K562 (cell line): ENCODE measurements at regions not wholly inside any gene's neighbourhood (a gene's known extent, or its start where the extent isn't known, plus 50 kb on each side); places are given as distances from the start of the nearest gene placed in this dataset.

Source experiments
- ATAC-seq: fragments of 200-7000 bp; cut with Tn5 transposase; 3 replicates; pipeline ENCODE4 v1.9.1; 2020; ENCODE audit warnings: moderate library complexity
- BruUV-seq: library from RNA; stranded (reverse); fragments of 400-500 nt; replicated peaks from 2 replicates; lab custom pipeline; 2021; lab: Mats Ljungman, UMichigan
- CTCF ChIA-PET: fragments of 300-600 bp; formaldehyde crosslinking; extraction: SDS; loops from one replicate; lab custom pipeline; 2021; ENCODE audit warnings: low intra/inter-chr PET ratio; lab: Yijun Ruan, JAX
- POLR2A ChIA-PET: fragments of 300-600, 350-650 bp; sonication (Branson Sonifier 250); formaldehyde crosslinking; extraction: SDS; loops from one replicate; lab custom pipeline; 2021; ENCODE audit warnings: antibody characterized with exemption, inconsistent platforms; lab: Yijun Ruan, JAX
- DNase-seq, 4 experiments: peaks; one replicate each; pipeline versions ENCODE4 v3.0.0 to v3.0.0-alpha.2; 2011 to 2018; ENCODE audit warnings: low spot score in 3 of 4, mixed read lengths in 3 of 4; ENCODE audit errors: extremely low read depth in 1 of 4
- FAIRE-seq: peaks from 2 replicates; lab custom pipeline; 2011; peaks lifted over from hg19 to GRCh38; lab: Jason Lieb, UNC
- H2AFZ ChIP-seq: 2 replicates; pipeline ENCODE4 v1.6.0; 2011; ENCODE audit warnings: low read depth, low read length, control low read depth, inconsistent platforms
- H3K27ac ChIP-seq: fragments of 200-600 bp; 3 replicates; pipeline ENCODE4 v1.8.0; 2011; ENCODE audit warnings: low read depth, mild to moderate bottlenecking, control low read depth, inconsistent platforms, low read length, moderate library complexity, mixed read lengths; ENCODE audit errors: extremely low read depth
- H3K27me3 ChIP-seq, 2 experiments: fragments of 300-600 bp in 1 of 2; 2 replicates in 1 of 2; 3 replicates in 1 of 2; pipeline versions ENCODE4 v1.6.0 to v1.8.0; 2011; ENCODE audit warnings: inconsistent platforms in 2 of 2, low read length in 2 of 2, mild to moderate bottlenecking in 1 of 2, mixed read lengths in 1 of 2, moderate library complexity in 1 of 2; ENCODE audit not compliant: control insufficient read depth in 2 of 2, insufficient read depth in 2 of 2
- H3K36me3 ChIP-seq: fragments of 300-600 bp; 3 replicates; pipeline ENCODE4 v1.8.0; 2011; ENCODE audit warnings: mild to moderate bottlenecking, low read length, inconsistent platforms; ENCODE audit not compliant: control insufficient read depth, insufficient read depth
- H3K4me1 ChIP-seq, 2 experiments: fragments of 200-600 bp in 1 of 2; replicated peaks in 1 of 2; 2 replicates in 1 of 2; 3 replicates in 1 of 2; pipeline versions ENCODE4 v1.5.1 to v1.8.0; 2011; ENCODE audit warnings: inconsistent platforms in 2 of 2, low read length in 2 of 2, mild to moderate bottlenecking in 1 of 2, mixed read lengths in 1 of 2, moderate library complexity in 1 of 2; ENCODE audit not compliant: control insufficient read depth in 2 of 2, insufficient read depth in 2 of 2
- H3K4me2 ChIP-seq: 2 replicates; pipeline ENCODE4 v1.6.1; 2011; ENCODE audit warnings: low read length, control low read depth, inconsistent platforms, mixed read lengths; ENCODE audit not compliant: insufficient read depth
- H3K4me3 ChIP-seq: fragments of 200-600 bp; sonication (generic), shearing (Covaris generic); 2 replicates; pipeline ENCODE4 v1.5.1; 2016; ENCODE audit warnings: control low read depth, inconsistent platforms
- H3K79me2 ChIP-seq: fragments of 200-600 bp; 3 replicates; pipeline ENCODE4 v1.8.0; 2011; ENCODE audit warnings: low read length, inconsistent platforms; ENCODE audit not compliant: control insufficient read depth, insufficient read depth
- H3K9ac ChIP-seq, 2 experiments: 2 replicates each; pipeline versions ENCODE4 v1.6.0 to v1.6.1; 2011; ENCODE audit warnings: low read depth in 2 of 2, low read length in 2 of 2, control low read depth in 1 of 2, inconsistent platforms in 1 of 2, mild to moderate bottlenecking in 1 of 2, mixed read lengths in 1 of 2; ENCODE audit not compliant: insufficient read depth in 1 of 2
- H3K9me1 ChIP-seq: one replicate; pipeline ENCODE4 v1.6.0; 2011; ENCODE audit warnings: inconsistent platforms, mild to moderate bottlenecking, low read length, moderate library complexity; ENCODE audit not compliant: control insufficient read depth, insufficient read depth
- H3K9me3 ChIP-seq: replicated peaks from 2 replicates; pipeline ENCODE4 v1.5.1; 2011; ENCODE audit warnings: low read depth, low read length, inconsistent platforms; ENCODE audit not compliant: control insufficient read depth, insufficient read depth
- H4K20me1 ChIP-seq: replicated peaks from 2 replicates; pipeline ENCODE4 v1.6.1; 2011; ENCODE audit warnings: low read length, inconsistent platforms, mixed read lengths; ENCODE audit not compliant: control insufficient read depth, insufficient read depth
- ELF1 ChIP-seq: fragments of 200-800 bp; sonication (Bioruptor generic); IDR thresholded peaks from 2 replicates; pipeline ENCODE4 v1.6.1; 2016; ENCODE audit warnings: missing genetic modification characterization, missing compliant biosample characterization
- MITF ChIP-seq: IDR thresholded peaks from 2 replicates; pipeline ENCODE4 v1.6.1; 2014; ENCODE audit warnings: antibody characterized with exemption
- NRF1 ChIP-seq, 2 experiments: fragments of 450-650 bp; IDR thresholded peaks in 1 of 2; conservative IDR thresholded peaks in 1 of 2; 2 replicates each; pipeline ENCODE4 v1.6.1; 2014; ENCODE audit warnings: mild to moderate bottlenecking in 2 of 2
- PML ChIP-seq: IDR thresholded peaks from 2 replicates; pipeline ENCODE4 v1.6.1; 2012; ENCODE audit warnings: low read length, inconsistent platforms
- SIN3B ChIP-seq: fragments of 450-650 bp; IDR thresholded peaks from 2 replicates; pipeline ENCODE4 v1.6.1; 2017; ENCODE audit warnings: low read depth, mild to moderate bottlenecking, moderate library complexity
- STAT5B ChIP-seq: fragments of 250-450 bp; sonication (Bioruptor Pico); IDR thresholded peaks from 2 replicates; pipeline ENCODE4 v1.8.0; 2021; ENCODE audit warnings: mild to moderate bottlenecking, inconsistent platforms
- TRIM28 ChIP-seq: fragments of 450-650 bp; IDR thresholded peaks from 2 replicates; pipeline ENCODE4 v1.6.1; 2017
- ZNF143 ChIP-seq: sonication (generic); formaldehyde crosslinking; IDR thresholded peaks from 2 replicates; pipeline ENCODE4 v1.9.0; 2022; ENCODE audit warnings: mild to moderate bottlenecking, missing genetic modification reagents
- ZNF217 ChIP-seq: sonication (generic); formaldehyde crosslinking; IDR thresholded peaks from 2 replicates; pipeline ENCODE4 v1.8.0; 2022; ENCODE audit warnings: mild to moderate bottlenecking, missing genetic modification reagents
- ZNF778 ChIP-seq: fragments of 450-650 bp; formaldehyde crosslinking; IDR thresholded peaks from 2 replicates; pipeline ENCODE4 v1.4.0; 2020; ENCODE audit warnings: mild to moderate bottlenecking, moderate library complexity
- WGBS: fragments of 100-300 bp; shearing (Covaris generic); methylation state at CpG from one replicate; pipeline ENCODE4 v1.1.6; 2016; ENCODE audit warnings: low coverage, mixed read lengths; ENCODE audit not compliant: insufficient coverage; ENCODE audit errors: missing lambda C conversion rate; 5-methylcytosine and 5-hydroxymethylcytosine counted together
- in situ Hi-C: fragments of 300-500 bp; cut with MboI; formaldehyde crosslinking; loops from 4 replicates; pipeline ENCODE4 v1.15.0; 2018; ENCODE audit warnings: inconsistent platforms, mixed read lengths
- intact Hi-C: fragments of 100-400 bp; cut with micrococcal nuclease; formaldehyde crosslinking; loops from 2 replicates; pipeline ENCODE4 v1.14.2; 2022

- Histone ChIP-seq H3K9ac (no peak overlapping the region), H3K9me3 (no peaks in the 10 kb centered on the region), H2AFZ (no peak overlapping the region), H3K27ac (no peak overlapping the region), H3K4me3 (no peak overlapping the region), H3K79me2 (no peaks in the 10 kb centered on the region), H4K20me1 (no peaks in the 10 kb centered on the region), H3K36me3 (no peaks in the 10 kb centered on the region), H3K9me1 (no peaks in the 10 kb centered on the region), H3K4me1 (no peaks in the 10 kb centered on the region), H3K27me3 (no peaks in the 10 kb centered on the region), H3K4me2 (no peak overlapping the region)
- ChIA-PET POLR2A (no interaction called here), CTCF (no interaction called here)
- TF ChIP-seq PML, result no peak
- TF ChIP-seq ZNF217, result no peak
- no peak for TF ChIP-seq ELF1 (tag)
- no peak for TF ChIP-seq ZNF143
- TF ChIP-seq TRIM28, result no peak
- TF ChIP-seq NRF1 (conservative IDR thresholded peaks at IDR 0.05 in 1 of 2, IDR thresholded peaks at IDR 0.05 in 1 of 2), result no peak
- TF ChIP-seq ZNF778 (CRISPR knock-in tag), result no peak
- no peak for TF ChIP-seq MITF
- no peak for TF ChIP-seq SIN3B
- TF ChIP-seq STAT5B (CRISPR knock-in tag), result no peak
- no peak for ATAC-seq
- no TSS peak for BruUV-seq
- intact Hi-C loops (no loop called here), in situ Hi-C loops (no loop called here)
- no peak for DNase-seq
- no peak for FAIRE-seq
- WGBS, result 0% methylated on average over 2 of the region's 2 CpGs
These were observed 298.2 kb upstream of the LRRC7 start for GRCh38 chr1:69269491-69269890.
